PC-9 (cell line): ENCODE measurements at regions not wholly inside any gene's neighbourhood (a gene's known extent, or its start where the extent isn't known, plus 50 kb on each side); places are given as distances from the start of the nearest gene placed in this dataset.

Source experiments
- BruUV-seq: library from RNA; stranded (reverse); fragments of 400-500 nt; replicated peaks from 2 replicates; lab custom pipeline; 2021; lab: Mats Ljungman, UMichigan
- CTCF ChIA-PET: fragments of 300-600 bp; sonication (Branson Sonifier 250); formaldehyde crosslinking; loops from one replicate; lab custom pipeline; 2022; ENCODE audit warnings: antibody characterized with exemption; lab: Charles Lee
- POLR2A ChIA-PET: fragments of 300-600 bp; sonication (Branson Sonifier 250); formaldehyde crosslinking; loops from one replicate; lab custom pipeline; 2022; ENCODE audit warnings: antibody characterized with exemption; ENCODE audit not compliant: unreplicated experiment; lab: Charles Lee
- DNase-seq, 2 experiments: peaks; one replicate each; pipeline versions ENCODE4 v3.0.0 to v3.0.0-alpha.2; 2015 to 2022; ENCODE audit warnings: mixed read lengths in 1 of 2
- H2AFZ ChIP-seq: fragments of 200-600 bp; sonication (generic); 2 replicates; pipeline ENCODE4 v1.8.1; 2017; ENCODE audit warnings: antibody characterized with exemption
- H3F3A ChIP-seq: fragments of 200-600 bp; sonication (generic); 2 replicates; pipeline ENCODE4 v1.8.1; 2017; ENCODE audit warnings: antibody characterized with exemption, mild to moderate bottlenecking, low read depth; ENCODE audit not compliant: insufficient read depth
- H3K27ac ChIP-seq: fragments of 200-600 bp; sonication (generic); 2 replicates; pipeline ENCODE4 v1.6.1; 2016; ENCODE audit warnings: mixed run types
- H3K27me3 ChIP-seq: fragments of 200-600 bp; sonication (generic); 2 replicates; pipeline ENCODE4 v1.6.1; 2016; ENCODE audit warnings: low read depth, mixed run types; ENCODE audit not compliant: insufficient read depth
- H3K36me3 ChIP-seq: fragments of 200-600 bp; sonication (generic); 2 replicates; pipeline ENCODE4 v1.6.1; 2016; ENCODE audit warnings: low read depth, mixed run types
- H3K4me1 ChIP-seq: fragments of 200-600 bp; sonication (generic); replicated peaks from 2 replicates; pipeline ENCODE4 v1.6.1; 2016; ENCODE audit warnings: mixed run types; ENCODE audit not compliant: insufficient read depth
- H3K4me2 ChIP-seq: fragments of 200-600 bp; sonication (generic); 2 replicates; pipeline ENCODE4 v1.6.1; 2017; ENCODE audit warnings: mixed run types
- H3K4me3 ChIP-seq: fragments of 200-600 bp; sonication (generic); 2 replicates; pipeline ENCODE4 v1.6.1; 2016; ENCODE audit warnings: mixed run types
- H3K79me2 ChIP-seq: fragments of 200-600 bp; sonication (generic); 2 replicates; pipeline ENCODE4 v1.6.1; 2017; ENCODE audit warnings: low read depth, mixed run types
- H3K9me2 ChIP-seq: fragments of 200-600 bp; sonication (generic); 2 replicates; pipeline ENCODE4 v1.8.1; 2017; ENCODE audit warnings: mild to moderate bottlenecking; ENCODE audit not compliant: insufficient read depth
- H3K9me3 ChIP-seq: fragments of 200-600 bp; sonication (generic); 2 replicates; pipeline ENCODE4 v1.8.1; 2016; ENCODE audit warnings: low read depth; ENCODE audit not compliant: insufficient read depth
- H4K20me1 ChIP-seq: fragments of 200-600 bp; sonication (generic); 2 replicates; pipeline ENCODE4 v1.8.1; 2017; ENCODE audit not compliant: insufficient read depth
- CTCF ChIP-seq: fragments of 200-600 bp; sonication (generic); conservative IDR thresholded peaks from 2 replicates; pipeline ENCODE4 v1.6.1; 2017; ENCODE audit warnings: mixed run types, antibody characterized with exemption, mild to moderate bottlenecking, moderate library complexity
- EZH2 ChIP-seq: fragments of 200-600 bp; sonication (generic); IDR thresholded peaks from 2 replicates; pipeline ENCODE4 v1.8.0; 2017; ENCODE audit warnings: antibody characterized with exemption, low read depth
- intact Hi-C: fragments of 100-400 bp; cut with micrococcal nuclease; formaldehyde crosslinking; loops from one replicate; pipeline ENCODE4 v1.10.0; 2022; ENCODE audit not compliant: unreplicated experiment

GRCh38 chr1:87739704-87740103 lies 411.0 kb downstream of the LMO4 start:
- POLR2A ChIA-PET = no interaction called here

GRCh38 chr1:87743256-87743655 lies 414.6 kb downstream of the LMO4 start:
- no peaks in the 10 kb centered on the region for H3F3A ChIP-seq
- no peak overlapping the region for H3K4me2 ChIP-seq
- H3K27me3 ChIP-seq = no peaks in the 10 kb centered on the region
- BruUV-seq = no TSS peak
- H2AFZ ChIP-seq = no peak overlapping the region
- intact Hi-C loops = no loop called here
- POLR2A ChIA-PET = no interaction called here
- H4K20me1 ChIP-seq = no peaks in the 10 kb centered on the region
- H3K4me3 ChIP-seq = no peak overlapping the region
- H3K79me2 ChIP-seq = no peaks in the 10 kb centered on the region
- DNase-seq = no peak
- no peaks in the 10 kb centered on the region for H3K9me2 ChIP-seq
- no peaks in the 10 kb centered on the region for H3K36me3 ChIP-seq
- no peak overlapping the region for H3K27ac ChIP-seq
- H3K4me1 ChIP-seq = no peaks in the 10 kb centered on the region
- CTCF ChIA-PET = no interaction called here
- no peaks in the 10 kb centered on the region for H3K9me3 ChIP-seq
- no peak for TF ChIP-seq EZH2
- TF ChIP-seq CTCF = no peak

More at GRCh38 chr1:87739704-87740103, 411.0 kb downstream of the LMO4 start:
- Histone ChIP-seq H2AFZ (no peak overlapping the region), H3K4me3 (no peak overlapping the region), H3K27me3 (no peaks in the 10 kb centered on the region), H4K20me1 (no peaks in the 10 kb centered on the region), H3K9me3 (no peaks in the 10 kb centered on the region), H3K79me2 (no peaks in the 10 kb centered on the region), H3K9me2 (no peaks in the 10 kb centered on the region), H3F3A (no peaks in the 10 kb centered on the region), H3K27ac (no peak overlapping the region), H3K4me2 (no peak overlapping the region), H3K36me3 (no peaks in the 10 kb centered on the region), H3K4me1 (no peaks in the 10 kb centered on the region)
- no peak for TF ChIP-seq EZH2
- TF ChIP-seq CTCF = no peak
- BruUV-seq = no TSS peak
- CTCF ChIA-PET = no interaction called here
- intact Hi-C loops = no loop called here
- no peak for DNase-seq

GRCh38 chr1:87744056-87744455 lies 415.4 kb downstream of the LMO4 start:
- Histone ChIP-seq H4K20me1 (no peaks in the 10 kb centered on the region), H3F3A (no peaks in the 10 kb centered on the region), H2AFZ (no peak overlapping the region), H3K9me3 (no peaks in the 10 kb centered on the region), H3K4me2 (no peak overlapping the region), H3K27ac (no peak overlapping the region), H3K9me2 (no peaks in the 10 kb centered on the region), H3K4me1 (no peaks in the 10 kb centered on the region), H3K79me2 (no peaks in the 10 kb centered on the region), H3K36me3 (no peaks in the 10 kb centered on the region), H3K4me3 (no peak overlapping the region), H3K27me3 (no peaks in the 10 kb centered on the region)
- BruUV-seq = no TSS peak
- intact Hi-C loops = no loop called here
- TF ChIP-seq EZH2 (no peak), CTCF (no peak)
- POLR2A ChIA-PET = interaction anchor here (0.7 kb wide), 1 partner anchor 62 kb away, joined by 8 read pairs; no protein-coding TSS in a partner anchor
- no peak for DNase-seq
- CTCF ChIA-PET = no interaction called here
